22Rv1 (cell line): ENCODE measurements at regions not wholly inside any gene's neighbourhood (a gene's known extent, or its start where the extent isn't known, plus 50 kb on each side); places are given as distances from the start of the nearest gene placed in this dataset.
"Not testable (repeated sequence)": the region's sequence is repeated elsewhere in the genome, so short reads cannot be mapped to it uniquely, and the experiment has no call there.

Source experiments
- H3K27ac ChIP-seq: fragments of 450-650 bp; 2 replicates; pipeline ENCODE4 v1.5.1; 2017
- CTCF ChIP-seq: fragments of 450-650 bp; IDR thresholded peaks from 2 replicates; pipeline ENCODE4 v1.5.1; 2017; ENCODE audit warnings: mild to moderate bottlenecking
- ZFX ChIP-seq: fragments of 450-650 bp; IDR thresholded peaks from 2 replicates; pipeline ENCODE4 v1.6.1; 2017; ENCODE audit warnings: antibody characterized with exemption, borderline replicate concordance

- H3K27ac ChIP-seq: no peak overlapping the region
- TF ChIP-seq ZFX: no peak
These were observed 442.5 kb downstream of the SPATA31D1 start for GRCh38 chr9:82431121-82431520.

GRCh38 chr9:82433290-82433931 is 444.8 kb downstream of the SPATA31D1 start:
- H3K27ac ChIP-seq: not testable (repeated sequence)

GRCh38 chr9:82436475-82436874 is 447.9 kb downstream of the SPATA31D1 start:
- TF ChIP-seq CTCF (no peak), ZFX (no peak)
- no peak overlapping the region for H3K27ac ChIP-seq

- not testable (repeated sequence) for H3K27ac ChIP-seq
These were observed 448.6 kb downstream of the SPATA31D1 start for GRCh38 chr9:82437183-82437582.

- no peak overlapping the region for H3K27ac ChIP-seq
- TF ChIP-seq ZFX (no peak), CTCF (no peak)
These were observed 450.0 kb downstream of the SPATA31D1 start for GRCh38 chr9:82438581-82438980.

- no peak for TF ChIP-seq CTCF
- no peak for TF ChIP-seq ZFX
- H3K27ac ChIP-seq: no peak overlapping the region
These were observed 454.7 kb downstream of the SPATA31D1 start for GRCh38 chr9:82443312-82443711.

GRCh38 chr9:82445556-82445955 is 457.0 kb downstream of the SPATA31D1 start:
- TF ChIP-seq ZFX (no peak), CTCF (no peak)
- H3K27ac ChIP-seq: no peak overlapping the region

GRCh38 chr9:82447343-82447742 is 458.8 kb downstream of the SPATA31D1 start:
- TF ChIP-seq ZFX (no peak), CTCF (no peak)
- no peak overlapping the region for H3K27ac ChIP-seq

GRCh38 chr9:82449986-82450385 is 461.4 kb downstream of the SPATA31D1 start:
- no peak overlapping the region for H3K27ac ChIP-seq
- TF ChIP-seq CTCF (no peak), ZFX (no peak)
